Astrocyte (in vitro differentiated cells and primary cell): ENCODE measurements at regions not wholly inside any gene's neighbourhood (a gene's known extent, or its start where the extent isn't known, plus 50 kb on each side); places are given as distances from the start of the nearest gene placed in this dataset.
"Not testable (repeated sequence)": the region's sequence is repeated elsewhere in the genome, so short reads cannot be mapped to it uniquely, and the experiment has no call there.

ENCODE experiments used
- DNase-seq: peaks from one replicate; pipeline ENCODE4 v3.0.0-alpha.2; 2010; ENCODE audit warnings: low read depth
- FAIRE-seq: peaks from 2 replicates; lab custom pipeline; 2011; peaks lifted over from hg19 to GRCh38; lab: Jason Lieb, UNC
- H2AFZ ChIP-seq: 2 replicates; pipeline ENCODE4 v1.6.0; 2012; ENCODE audit warnings: low read depth, low read length, inconsistent platforms
- H3K27ac ChIP-seq: 2 replicates; pipeline ENCODE4 v1.5.1; 2011; ENCODE audit warnings: low read depth, low read length, inconsistent platforms
- H3K27me3 ChIP-seq: 2 replicates; pipeline ENCODE4 v1.6.0; 2011; ENCODE audit warnings: low read length, inconsistent platforms; ENCODE audit not compliant: insufficient read depth
- H3K36me3 ChIP-seq: 2 replicates; pipeline ENCODE4 v1.5.1; 2011; ENCODE audit warnings: low read length, inconsistent platforms; ENCODE audit not compliant: insufficient read depth
- H3K4me1 ChIP-seq: 2 replicates; pipeline ENCODE4 v1.5.1; 2011; ENCODE audit warnings: low read length, inconsistent platforms; ENCODE audit not compliant: insufficient read depth
- H3K4me2 ChIP-seq: 2 replicates; pipeline ENCODE4 v1.6.0; 2012; ENCODE audit warnings: low read length, inconsistent platforms
- H3K4me3 ChIP-seq: 2 replicates; pipeline ENCODE4 v1.5.1; 2011; ENCODE audit warnings: low read depth, mild to moderate bottlenecking, low read length, inconsistent platforms; ENCODE audit not compliant: insufficient read depth
- H3K79me2 ChIP-seq: 2 replicates; pipeline ENCODE4 v1.6.0; 2012; ENCODE audit warnings: mild to moderate bottlenecking, low read length, inconsistent platforms; ENCODE audit not compliant: insufficient read depth
- H3K9ac ChIP-seq: 2 replicates; pipeline ENCODE4 v1.6.0; 2012; ENCODE audit warnings: mild to moderate bottlenecking, low read length, inconsistent platforms
- H3K9me3 ChIP-seq: 2 replicates; pipeline ENCODE4 v1.5.1; 2012; ENCODE audit warnings: low read depth, mild to moderate bottlenecking, low read length, inconsistent platforms; ENCODE audit not compliant: insufficient read depth
- H4K20me1 ChIP-seq: 2 replicates; pipeline ENCODE4 v1.6.0; 2012; ENCODE audit warnings: low read length, inconsistent platforms; ENCODE audit not compliant: insufficient read depth
- H3K27ac Mint-ChIP-seq: one replicate; pipeline ENCODE4 v1.8.0; 2021; ENCODE audit warnings: mild to moderate bottlenecking, mixed read lengths; ENCODE audit not compliant: unreplicated experiment
- H3K27me3 Mint-ChIP-seq: one replicate; pipeline ENCODE4 v1.8.0; 2021; ENCODE audit warnings: low read depth, mixed read lengths; ENCODE audit not compliant: unreplicated experiment
- H3K36me3 Mint-ChIP-seq: one replicate; pipeline ENCODE4 v1.8.0; 2021; ENCODE audit warnings: low read depth, mixed read lengths; ENCODE audit not compliant: unreplicated experiment
- H3K4me1 Mint-ChIP-seq: one replicate; pipeline ENCODE4 v1.8.0; 2021; ENCODE audit warnings: low read depth, mixed read lengths; ENCODE audit not compliant: unreplicated experiment
- H3K4me3 Mint-ChIP-seq: one replicate; pipeline ENCODE4 v1.8.0; 2021; ENCODE audit warnings: mild to moderate bottlenecking, moderate library complexity, mixed read lengths; ENCODE audit not compliant: unreplicated experiment
- H3K9me3 Mint-ChIP-seq: one replicate; pipeline ENCODE4 v1.8.0; 2021; ENCODE audit warnings: mild to moderate bottlenecking, mixed read lengths; ENCODE audit not compliant: unreplicated experiment
- EZH2 ChIP-seq: IDR thresholded peaks from 2 replicates; pipeline ENCODE4 v1.6.1; 2012; ENCODE audit warnings: mild to moderate bottlenecking, low read length, inconsistent platforms; ENCODE audit not compliant: insufficient read depth
- TF ChIP-seq, protein P1 (sequence below): IDR thresholded peaks from 2 replicates; pipeline ENCODE4 v1.5.1; 2011; ENCODE audit warnings: low read depth, mild to moderate bottlenecking, inconsistent platforms, low read length, moderate library complexity; ENCODE audit not compliant: insufficient read depth

DNA sequence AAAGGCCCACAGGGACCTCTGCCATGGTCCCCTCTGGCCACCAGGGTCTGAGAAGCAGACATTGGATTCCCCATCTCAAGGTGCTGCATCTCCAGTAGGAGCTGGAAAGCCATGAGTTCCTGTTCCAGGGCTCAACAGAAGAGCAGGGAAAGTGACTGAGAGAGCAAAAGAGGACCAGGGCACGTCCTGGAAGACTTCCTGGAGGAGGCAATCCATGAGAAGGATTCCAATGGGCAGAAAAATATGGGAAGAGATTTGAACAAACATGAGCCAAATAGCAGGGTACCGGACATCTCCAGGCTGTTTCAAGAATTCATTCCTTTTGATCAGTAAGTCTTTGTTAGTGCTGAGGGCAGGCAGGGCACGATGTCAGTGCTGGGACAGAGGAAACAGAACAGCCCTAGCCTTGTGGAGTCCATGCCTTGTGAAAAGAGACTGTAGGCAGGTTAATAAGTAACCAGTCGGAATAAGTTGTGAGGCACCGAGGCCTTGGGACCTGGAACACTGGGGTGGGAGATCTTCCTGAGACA, 72.8 kb upstream of the TWIST2 start:
- H3K27ac Mint-ChIP-seq = no peak overlapping the region
- H4K20me1 ChIP-seq = no peaks in the 10 kb centered on the region
- no peak overlapping the region for H3K27ac ChIP-seq
- H2AFZ ChIP-seq = no peak overlapping the region
- H3K9me3 ChIP-seq = no peaks in the 10 kb centered on the region
- no peak for DNase-seq
- peaks cover 2% of the 10 kb centered on the region for H3K36me3 Mint-ChIP-seq
- H3K27me3 Mint-ChIP-seq = peaks cover 28% of the 10 kb centered on the region
- H3K4me1 ChIP-seq = no peaks in the 10 kb centered on the region
- no peak overlapping the region for H3K4me3 Mint-ChIP-seq
- no peak for TF ChIP-seq EZH2
- TF ChIP-seq, protein P1, sequence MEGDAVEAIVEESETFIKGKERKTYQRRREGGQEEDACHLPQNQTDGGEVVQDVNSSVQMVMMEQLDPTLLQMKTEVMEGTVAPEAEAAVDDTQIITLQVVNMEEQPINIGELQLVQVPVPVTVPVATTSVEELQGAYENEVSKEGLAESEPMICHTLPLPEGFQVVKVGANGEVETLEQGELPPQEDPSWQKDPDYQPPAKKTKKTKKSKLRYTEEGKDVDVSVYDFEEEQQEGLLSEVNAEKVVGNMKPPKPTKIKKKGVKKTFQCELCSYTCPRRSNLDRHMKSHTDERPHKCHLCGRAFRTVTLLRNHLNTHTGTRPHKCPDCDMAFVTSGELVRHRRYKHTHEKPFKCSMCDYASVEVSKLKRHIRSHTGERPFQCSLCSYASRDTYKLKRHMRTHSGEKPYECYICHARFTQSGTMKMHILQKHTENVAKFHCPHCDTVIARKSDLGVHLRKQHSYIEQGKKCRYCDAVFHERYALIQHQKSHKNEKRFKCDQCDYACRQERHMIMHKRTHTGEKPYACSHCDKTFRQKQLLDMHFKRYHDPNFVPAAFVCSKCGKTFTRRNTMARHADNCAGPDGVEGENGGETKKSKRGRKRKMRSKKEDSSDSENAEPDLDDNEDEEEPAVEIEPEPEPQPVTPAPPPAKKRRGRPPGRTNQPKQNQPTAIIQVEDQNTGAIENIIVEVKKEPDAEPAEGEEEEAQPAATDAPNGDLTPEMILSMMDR = no peak
- no peaks in the 10 kb centered on the region for H3K36me3 ChIP-seq
- no peak overlapping the region for H3K4me3 ChIP-seq
- H3K79me2 ChIP-seq = no peaks in the 10 kb centered on the region
- H3K9ac ChIP-seq = no peak overlapping the region
- no peak overlapping the region for H3K4me2 ChIP-seq
- no peak for FAIRE-seq
- H3K9me3 Mint-ChIP-seq = peaks cover 18% of the 10 kb centered on the region
- no peaks in the 10 kb centered on the region for H3K4me1 Mint-ChIP-seq
- peaks cover 1% of the 10 kb centered on the region for H3K27me3 ChIP-seq

DNA sequence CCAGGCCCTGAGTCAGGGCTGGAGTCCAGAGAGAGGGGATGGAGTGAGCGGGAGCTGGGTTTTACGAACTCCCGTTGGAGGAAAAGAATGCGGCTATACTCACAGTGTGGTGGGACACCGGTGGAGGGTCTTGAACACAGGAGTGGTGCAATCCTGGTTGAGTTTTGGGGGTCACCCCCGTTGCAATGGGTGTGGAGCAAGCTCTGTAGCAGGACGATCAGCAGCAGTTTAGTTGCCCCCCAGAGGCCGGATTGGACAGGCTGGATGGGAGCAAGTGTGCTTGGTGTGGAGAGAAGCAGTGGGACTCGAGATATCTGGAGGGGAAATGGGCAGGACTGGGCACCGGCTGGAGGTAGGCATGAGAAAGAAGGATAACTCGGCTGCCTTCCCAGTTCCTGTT, 72.3 kb upstream of the TWIST2 start:
- Mint-ChIP-seq H3K36me3 (peaks cover 2% of the 10 kb centered on the region), H3K27ac (no peak overlapping the region), H3K9me3 (peaks cover 18% of the 10 kb centered on the region), H3K4me1 (no peaks in the 10 kb centered on the region), H3K4me3 (no peak overlapping the region), H3K27me3 (peaks cover 28% of the 10 kb centered on the region)
- Histone ChIP-seq H3K4me3 (no peak overlapping the region), H2AFZ (no peak overlapping the region), H3K9me3 (no peaks in the 10 kb centered on the region), H3K4me1 (no peaks in the 10 kb centered on the region), H3K79me2 (no peaks in the 10 kb centered on the region), H3K9ac (no peak overlapping the region), H3K4me2 (no peak overlapping the region), H3K27me3 (no peaks in the 10 kb centered on the region), H3K27ac (no peak overlapping the region), H4K20me1 (no peaks in the 10 kb centered on the region), H3K36me3 (no peaks in the 10 kb centered on the region)
- TF ChIP-seq, protein P1 = no peak
- no peak for TF ChIP-seq EZH2
- FAIRE-seq (no peak), DNase-seq (no peak)

DNA sequence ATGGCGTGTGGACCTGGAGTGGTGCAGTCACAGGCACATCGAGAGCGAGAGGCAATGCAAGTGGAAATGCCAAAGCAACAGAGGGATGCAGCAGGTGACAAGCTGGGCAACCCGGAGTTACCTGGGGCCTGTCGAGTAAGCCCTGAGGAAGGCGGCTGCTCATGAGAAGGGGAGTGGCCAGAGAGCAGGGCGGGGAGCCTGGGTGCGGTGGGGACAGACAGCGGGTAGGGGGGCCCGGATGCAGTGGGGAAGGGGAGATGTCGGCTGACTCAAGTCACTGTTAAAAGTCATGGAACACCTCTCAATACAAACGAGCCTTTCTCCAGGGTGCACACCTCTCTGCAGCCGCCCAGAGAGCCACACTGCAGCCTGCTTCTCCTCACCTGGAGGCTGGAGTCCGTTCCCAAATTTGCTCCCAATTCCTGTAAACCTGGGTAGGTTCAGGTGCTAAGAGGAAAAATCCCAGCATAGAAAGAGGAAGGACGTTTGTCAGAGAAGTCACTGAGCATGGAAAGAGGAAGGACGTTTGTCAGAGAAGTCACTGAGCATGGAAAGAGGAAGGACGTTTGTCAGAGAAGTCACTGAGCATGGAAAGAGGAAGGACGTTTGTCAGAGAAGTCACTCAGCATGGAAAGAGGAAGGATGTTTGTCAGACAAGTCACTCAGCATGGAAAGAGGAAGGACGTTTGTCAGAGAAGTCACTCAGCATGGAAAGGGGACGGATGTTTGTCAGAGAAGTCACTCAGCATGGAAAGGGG, 71.7 kb upstream of the TWIST2 start:
- no peak for FAIRE-seq

DNA sequence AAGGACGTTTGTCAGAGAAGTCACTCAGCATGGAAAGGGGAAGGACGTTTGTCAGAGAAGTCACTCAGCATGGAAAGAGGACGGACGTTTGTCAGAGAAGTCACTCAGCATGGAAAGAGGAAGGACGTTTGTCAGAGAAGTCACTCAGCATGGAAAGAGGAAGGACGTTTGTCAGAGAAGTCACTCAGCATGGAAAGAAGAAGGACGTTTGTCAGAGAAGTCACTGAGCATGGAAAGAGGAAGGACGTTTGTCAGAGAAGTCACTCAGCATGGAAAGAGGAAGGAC, 71.2 kb upstream of the TWIST2 start:
- DNase-seq, H2AFZ ChIP-seq, FAIRE-seq, H3K27ac ChIP-seq, H3K36me3 ChIP-seq, H3K9me3 ChIP-seq, H3K4me3 ChIP-seq, H3K27ac Mint-ChIP-seq, H3K4me1 Mint-ChIP-seq, H3K4me1 ChIP-seq, H4K20me1 ChIP-seq, H3K79me2 ChIP-seq, H3K36me3 Mint-ChIP-seq, H3K4me2 ChIP-seq, H3K27me3 ChIP-seq, H3K4me3 Mint-ChIP-seq, H3K9ac ChIP-seq: not testable (repeated sequence)
- peaks cover 18% of the 10 kb centered on the region for H3K9me3 Mint-ChIP-seq
- peaks cover 24% of the 10 kb centered on the region for H3K27me3 Mint-ChIP-seq

More for the DNA sequence above, 71.7 kb upstream of the TWIST2 start:
- Histone ChIP-seq H3K27me3 (no peaks in the 10 kb centered on the region), H3K79me2 (no peaks in the 10 kb centered on the region), H4K20me1 (no peaks in the 10 kb centered on the region), H3K9me3 (no peaks in the 10 kb centered on the region), H3K9ac (no peak overlapping the region), H3K4me1 (no peaks in the 10 kb centered on the region), H3K27ac (no peak overlapping the region), H3K4me3 (no peak overlapping the region), H2AFZ (no peak overlapping the region), H3K36me3 (no peaks in the 10 kb centered on the region), H3K4me2 (no peak overlapping the region)
- peaks cover 18% of the 10 kb centered on the region for H3K9me3 Mint-ChIP-seq
- H3K4me3 Mint-ChIP-seq = no peak overlapping the region
- H3K27ac Mint-ChIP-seq = no peak overlapping the region
- H3K36me3 Mint-ChIP-seq = peaks cover 2% of the 10 kb centered on the region
- H3K27me3 Mint-ChIP-seq = peaks cover 28% of the 10 kb centered on the region
- no peaks in the 10 kb centered on the region for H3K4me1 Mint-ChIP-seq
- TF ChIP-seq EZH2 = no peak
- TF ChIP-seq, protein P1 = no peak
- DNase-seq = no peak
